Cardiac muscle cell (in vitro differentiated cells and primary cell): ENCODE measurements at regions not wholly inside any gene's neighbourhood (a gene's known extent, or its start where the extent isn't known, plus 50 kb on each side); places are given as distances from the start of the nearest gene placed in this dataset.

Experiments used
- DNase-seq, 2 donors: peaks; one replicate each; pipeline versions ENCODE4 v3.0.0 to v3.0.0-alpha.2; 2010 to 2017; ENCODE audit warnings: low read depth in 1 of 2, low spot score in 1 of 2
- H3K27ac ChIP-seq: fragments of 200-600 bp; sonication (generic); 2 replicates; pipeline ENCODE4 v1.5.1; 2016
- H3K27me3 ChIP-seq: fragments of 200-600 bp; sonication (generic); 2 replicates; pipeline ENCODE4 v1.6.0; 2016; ENCODE audit warnings: control low read depth
- H3K36me3 ChIP-seq: fragments of 200-600 bp; sonication (generic); 2 replicates; pipeline ENCODE4 v1.5.1; 2016; ENCODE audit warnings: control low read depth
- H3K4me1 ChIP-seq: fragments of 200-600 bp; sonication (generic); 2 replicates; pipeline ENCODE4 v1.8.1; 2017; ENCODE audit warnings: low read depth, mild to moderate bottlenecking, mixed run types
- H3K4me3 ChIP-seq: fragments of 200-600 bp; sonication (generic); 2 replicates; pipeline ENCODE4 v1.5.1; 2016; ENCODE audit warnings: mild to moderate bottlenecking
- H3K9me3 ChIP-seq: fragments of 200-600 bp; sonication (generic); 2 replicates; pipeline ENCODE4 v1.5.1; 2017; ENCODE audit warnings: low read depth, mild to moderate bottlenecking, control low read depth
- CTCF ChIP-seq: IDR thresholded peaks from 2 replicates; pipeline ENCODE4 v1.5.1; 2012; ENCODE audit warnings: low read depth, mild to moderate bottlenecking, low read length

- TF ChIP-seq CTCF, result peak; percentile 23
Observed at GRCh38 chr16:73217654-73218053, 169.7 kb upstream of the ZFHX3 start.

GRCh38 chr16:73216932-73217331 is 169.0 kb upstream of the ZFHX3 start:
- Histone ChIP-seq H3K4me3 (no peak overlapping the region), H3K27ac (no peak overlapping the region), H3K9me3 (no peaks in the 10 kb centered on the region), H3K4me1 (no peaks in the 10 kb centered on the region), H3K27me3 (no peaks in the 10 kb centered on the region), H3K36me3 (no peaks in the 10 kb centered on the region)
- no peak for TF ChIP-seq CTCF
- no peak for DNase-seq

More at GRCh38 chr16:73217654-73218053, 169.7 kb upstream of the ZFHX3 start:
- H3K4me3 ChIP-seq, result no peak overlapping the region
- H3K4me1 ChIP-seq, result no peaks in the 10 kb centered on the region
- no peaks in the 10 kb centered on the region for H3K27me3 ChIP-seq
- H3K36me3 ChIP-seq, result no peaks in the 10 kb centered on the region
- H3K9me3 ChIP-seq, result no peaks in the 10 kb centered on the region
- DNase-seq, result no peak
- no peak overlapping the region for H3K27ac ChIP-seq

GRCh38 chr16:73215678-73216377 is 167.9 kb upstream of the ZFHX3 start:
- Histone ChIP-seq H3K36me3 (no peaks in the 10 kb centered on the region), H3K27me3 (no peaks in the 10 kb centered on the region), H3K4me1 (no peaks in the 10 kb centered on the region), H3K4me3 (no peak overlapping the region), H3K9me3 (no peaks in the 10 kb centered on the region), H3K27ac (no peak overlapping the region)
- no peak for TF ChIP-seq CTCF
- DNase-seq, result peak in 1 of 2 donors; percentile 36

- Histone ChIP-seq H3K27me3 (no peaks in the 10 kb centered on the region), H3K9me3 (no peaks in the 10 kb centered on the region), H3K4me3 (no peak overlapping the region), H3K27ac (no peak overlapping the region), H3K4me1 (no peaks in the 10 kb centered on the region), H3K36me3 (no peaks in the 10 kb centered on the region)
- DNase-seq, result peak in 1 of 2 donors; percentile 52
- TF ChIP-seq CTCF, result no peak
Observed at GRCh38 chr16:73214825-73215677, 167.1 kb upstream of the ZFHX3 start.

- Histone ChIP-seq H3K27me3 (no peaks in the 10 kb centered on the region), H3K9me3 (no peaks in the 10 kb centered on the region), H3K27ac (no peak overlapping the region), H3K36me3 (no peaks in the 10 kb centered on the region), H3K4me3 (no peak overlapping the region), H3K4me1 (no peaks in the 10 kb centered on the region)
- no peak for DNase-seq
- no peak for TF ChIP-seq CTCF
Observed at GRCh38 chr16:73213732-73214455, 166.0 kb upstream of the ZFHX3 start.
